SK-N-MC (cell line): ENCODE measurements at regions not wholly inside any gene's neighbourhood (a gene's known extent, or its start where the extent isn't known, plus 50 kb on each side); places are given as distances from the start of the nearest gene placed in this dataset.

Experiments used
- EZH2 ChIP-seq: fragments of 200-600 bp; sonication (generic); IDR thresholded peaks from one replicate; pipeline ENCODE4 v1.6.1; 2017; ENCODE audit warnings: antibody characterized with exemption
- FOXP2 ChIP-seq: optimal IDR thresholded peaks from 2 replicates; pipeline ENCODE3; 2011; ENCODE audit warnings: mild to moderate bottlenecking, moderate library complexity; ENCODE audit not compliant: insufficient read depth; ENCODE audit errors: extremely low read length, control extremely low read depth
- POLR2AphosphoS5 ChIP-seq: IDR thresholded peaks from 2 replicates; pipeline ENCODE4 v1.6.1; 2012; ENCODE audit warnings: mild to moderate bottlenecking, low read depth, low read length, borderline replicate concordance

- TF ChIP-seq POLR2AphosphoS5, result no peak
- TF ChIP-seq EZH2, result no peak
- no peak for TF ChIP-seq FOXP2
Measured at GRCh38 chr4:123255971-123256370, 140.6 kb upstream of the SPRY1 start.
